GM20000 (cell line): ENCODE measurements at regions not wholly inside any gene's neighbourhood (a gene's known extent, or its start where the extent isn't known, plus 50 kb on each side); places are given as distances from the start of the nearest gene placed in this dataset.

Experiments
- DNase-seq: peaks from one replicate; pipeline ENCODE4 v3.0.0; 2012; ENCODE audit warnings: low spot score
- CTCF ChIP-seq: IDR thresholded peaks from 2 replicates; pipeline ENCODE4 v1.5.1; 2012; ENCODE audit warnings: mild to moderate bottlenecking, control low read depth; ENCODE audit errors: extremely low read depth, missing control alignments

- DNase-seq: no peak
- no peak for TF ChIP-seq CTCF
Observed at GRCh38 chr2:59857109-59857508, 696.3 kb downstream of the BCL11A start.

- TF ChIP-seq CTCF: no peak
- DNase-seq: no peak
Observed at GRCh38 chr2:59856391-59856790, 697.1 kb downstream of the BCL11A start.

DNA sequence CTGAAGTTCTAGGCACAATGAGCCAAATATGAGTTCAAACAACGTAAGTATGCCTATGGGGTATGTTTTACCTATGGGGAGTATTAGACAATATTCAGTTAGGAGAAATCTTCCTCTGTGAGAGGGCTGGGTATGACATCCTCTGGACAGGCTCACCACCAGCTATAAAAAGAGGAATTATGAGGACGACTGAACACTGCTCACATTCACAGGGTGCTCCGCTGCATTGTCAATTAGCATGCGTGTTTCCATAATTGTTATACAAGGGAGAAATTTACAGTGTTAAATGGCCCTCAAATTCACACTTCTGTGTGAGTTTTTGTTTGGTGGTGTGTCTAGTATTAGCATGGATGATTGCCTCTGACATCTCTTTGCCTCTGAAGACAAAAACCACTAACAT is 700.4 kb downstream of the BCL11A start:
- no peak for TF ChIP-seq CTCF
- DNase-seq: no peak

- TF ChIP-seq CTCF: no peak
- no peak for DNase-seq
Observed at GRCh38 chr2:59851836-59852475, 701.5 kb downstream of the BCL11A start.

GRCh38 chr2:59850554-59850953 is 702.9 kb downstream of the BCL11A start:
- DNase-seq: no peak
- no peak for TF ChIP-seq CTCF

DNA sequence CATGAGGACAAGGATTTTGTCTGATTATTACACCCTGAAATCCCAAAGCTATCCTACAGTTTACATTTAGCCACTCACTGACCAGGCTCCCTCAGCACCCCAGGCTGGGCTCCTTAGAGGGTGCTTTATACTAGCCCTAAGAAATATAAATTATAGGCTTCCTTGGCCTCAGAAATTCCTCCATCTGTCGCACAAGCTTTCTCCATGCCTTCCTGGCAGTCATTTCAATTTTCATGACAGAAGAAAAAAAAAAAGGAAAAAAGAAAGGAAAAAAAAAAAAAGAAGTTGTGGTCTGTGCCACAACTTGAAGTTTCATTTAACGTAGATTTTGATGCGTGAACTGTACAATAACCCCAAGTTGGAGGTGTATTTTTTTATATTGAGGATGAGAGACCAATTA is 719.5 kb downstream of the BCL11A start:
- no peak for DNase-seq
- TF ChIP-seq CTCF: no peak

DNA sequence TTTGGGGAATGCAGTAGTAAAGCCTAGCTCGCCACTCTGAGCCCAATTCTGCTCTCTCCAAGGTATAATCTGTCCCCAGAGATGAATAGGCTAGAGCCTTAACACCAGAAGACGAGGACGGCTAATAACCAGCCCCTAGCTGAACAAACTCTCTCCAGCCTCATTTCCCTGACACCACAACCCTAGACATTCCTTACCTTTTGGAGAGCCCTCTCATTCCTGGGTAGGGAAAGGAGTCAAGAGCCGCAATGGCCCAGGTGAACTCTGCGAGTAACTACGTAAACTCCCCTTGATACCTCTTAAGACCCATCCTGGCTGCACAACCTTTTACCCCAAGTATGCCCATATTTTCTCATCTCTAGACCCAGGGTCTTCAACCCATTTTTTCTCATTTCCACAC is 722.9 kb downstream of the BCL11A start:
- no peak for DNase-seq
- no peak for TF ChIP-seq CTCF

DNA sequence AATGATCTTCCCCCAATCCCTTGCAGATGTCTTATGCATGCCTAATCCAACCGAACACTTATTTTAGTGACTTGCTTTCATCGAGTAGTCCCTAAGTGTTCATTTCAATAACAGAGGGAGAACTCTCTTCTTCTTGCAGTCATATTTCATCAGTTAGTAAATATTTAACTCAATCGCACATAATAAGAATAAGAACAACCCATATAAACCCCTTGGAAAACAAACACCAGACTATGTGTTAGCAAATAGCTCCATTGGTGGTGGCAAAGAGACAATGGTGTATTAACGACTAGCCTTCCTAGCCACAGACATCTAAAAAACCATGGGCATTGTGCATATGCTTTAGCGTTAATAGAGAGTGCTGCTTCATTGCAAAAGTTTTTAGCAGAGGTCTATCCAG is 725.8 kb downstream of the BCL11A start:
- TF ChIP-seq CTCF: no peak
- DNase-seq: no peak
